DMS53 treated with DMSO at 0.1 percent for 48 hours (cell line): ENCODE measurements at regions not wholly inside any gene's neighbourhood (a gene's known extent, or its start where the extent isn't known, plus 50 kb on each side); places are given as distances from the start of the nearest gene placed in this dataset.

Experiments used
- DNase-seq: peaks from one replicate; lab custom pipeline; 2025; ENCODE audit not compliant: unreplicated experiment; lab: John Stamatoyannopoulos, UW

- DNase-seq = no peak
Observed at GRCh38 chr2:5111581-5111980, 580.6 kb upstream of the SOX11 start.

- DNase-seq = no peak
Observed at GRCh38 chr2:5119046-5119445, 573.1 kb upstream of the SOX11 start.

DNA sequence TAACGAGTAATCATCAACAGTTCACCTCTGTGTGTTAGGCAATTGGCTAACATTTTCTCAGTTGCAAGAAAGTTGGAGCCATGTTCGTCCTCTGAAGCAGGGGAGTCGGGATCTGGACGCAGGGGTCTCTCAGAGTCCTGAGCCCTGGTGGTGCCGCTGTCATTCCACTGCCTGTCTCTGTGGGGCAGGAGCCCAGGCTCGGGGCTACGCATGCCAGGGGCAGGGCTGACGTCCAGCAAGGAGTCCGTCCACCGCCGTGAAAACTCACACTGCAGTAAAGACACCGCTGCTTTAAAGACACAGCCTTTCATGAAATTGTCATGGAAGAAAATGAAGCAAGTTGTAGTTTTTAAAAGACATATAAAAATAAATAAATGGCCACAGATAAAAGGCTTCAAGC lies 571.1 kb upstream of the SOX11 start:
- no peak for DNase-seq

- no peak for DNase-seq
Observed at GRCh38 chr2:5121642-5122041, 570.5 kb upstream of the SOX11 start.

GRCh38 chr2:5123582-5124196 lies 568.5 kb upstream of the SOX11 start:
- no peak for DNase-seq

DNA sequence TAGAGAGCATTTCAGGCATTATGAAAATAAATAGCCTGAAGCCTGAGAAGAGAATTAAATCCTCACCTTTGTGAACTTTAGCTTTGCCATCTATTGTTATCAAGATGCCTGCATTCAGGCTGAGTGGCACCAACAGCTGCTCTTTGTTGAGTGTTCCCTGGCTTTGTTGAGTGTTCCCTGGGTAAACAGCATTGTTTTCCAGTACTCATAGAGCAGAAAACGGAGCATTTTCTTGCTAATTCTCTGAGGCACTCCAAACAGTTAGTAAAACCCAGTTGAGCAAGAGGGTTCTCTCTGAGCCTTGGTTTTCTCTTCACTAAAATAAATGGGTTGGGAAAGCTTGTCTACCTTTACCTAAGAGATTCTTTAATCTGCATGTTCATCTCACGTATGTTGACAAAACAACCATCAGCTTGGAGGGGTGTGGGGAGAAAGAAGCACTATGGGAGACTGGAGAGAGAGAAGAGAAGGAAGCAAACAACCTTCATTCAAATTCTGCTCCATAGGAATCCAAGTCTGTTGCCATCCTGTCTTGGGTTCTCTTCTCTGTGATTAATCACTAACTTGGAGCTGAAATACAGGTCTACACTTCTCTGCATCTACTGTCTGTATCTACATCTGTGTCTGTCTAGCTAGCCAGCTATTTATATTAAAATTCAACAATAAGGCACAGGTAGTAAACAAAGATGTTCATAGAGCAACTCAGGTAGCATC lies 567.0 kb upstream of the SOX11 start:
- peak; percentile 88 for DNase-seq

DNA sequence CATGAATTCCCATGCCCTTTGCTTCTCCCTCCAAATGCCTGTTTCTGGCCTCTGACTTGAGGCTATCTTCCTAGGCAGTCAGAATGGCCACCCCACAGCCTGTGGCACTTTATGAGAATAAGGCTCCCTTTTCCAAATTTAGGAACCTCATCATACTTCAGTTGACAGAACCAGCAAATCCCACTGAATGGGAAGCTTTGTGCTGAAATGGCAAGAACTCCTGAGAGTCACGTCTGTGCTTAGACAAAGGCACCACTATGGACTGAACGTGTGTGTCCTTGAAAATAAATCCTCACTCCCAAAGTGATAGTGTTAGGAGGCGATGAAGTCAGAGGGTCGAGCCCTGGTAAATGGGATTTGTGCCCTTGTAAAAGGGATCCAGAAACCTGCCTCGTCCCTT lies 559.9 kb upstream of the SOX11 start:
- no peak for DNase-seq

GRCh38 chr2:5140347-5140746 lies 551.8 kb upstream of the SOX11 start:
- DNase-seq = peak; percentile 37

DNA sequence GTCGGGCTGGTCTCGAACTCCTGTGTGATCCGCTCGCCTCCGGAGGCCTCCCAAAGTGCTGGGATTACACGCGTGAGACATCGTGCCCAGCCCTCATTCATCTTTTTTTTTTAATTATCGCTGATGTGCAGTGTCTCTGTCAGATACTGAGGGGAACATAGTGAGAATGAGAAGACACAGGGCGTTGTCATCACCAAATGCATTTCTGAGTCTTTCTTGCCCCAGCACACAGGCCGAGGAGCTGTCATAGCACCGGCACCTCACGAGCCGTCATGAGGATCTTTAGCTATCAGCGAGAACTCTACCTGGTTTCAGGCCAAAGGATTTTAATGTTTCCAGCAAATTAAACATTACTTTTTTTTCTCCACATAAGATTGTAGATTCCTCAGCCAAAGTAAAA lies 548.0 kb upstream of the SOX11 start:
- no peak for DNase-seq

- no peak for DNase-seq
Observed at GRCh38 chr2:5145053-5145452, 547.1 kb upstream of the SOX11 start.

- DNase-seq = no peak
Observed at GRCh38 chr2:5145801-5146200, 546.4 kb upstream of the SOX11 start.

DNA sequence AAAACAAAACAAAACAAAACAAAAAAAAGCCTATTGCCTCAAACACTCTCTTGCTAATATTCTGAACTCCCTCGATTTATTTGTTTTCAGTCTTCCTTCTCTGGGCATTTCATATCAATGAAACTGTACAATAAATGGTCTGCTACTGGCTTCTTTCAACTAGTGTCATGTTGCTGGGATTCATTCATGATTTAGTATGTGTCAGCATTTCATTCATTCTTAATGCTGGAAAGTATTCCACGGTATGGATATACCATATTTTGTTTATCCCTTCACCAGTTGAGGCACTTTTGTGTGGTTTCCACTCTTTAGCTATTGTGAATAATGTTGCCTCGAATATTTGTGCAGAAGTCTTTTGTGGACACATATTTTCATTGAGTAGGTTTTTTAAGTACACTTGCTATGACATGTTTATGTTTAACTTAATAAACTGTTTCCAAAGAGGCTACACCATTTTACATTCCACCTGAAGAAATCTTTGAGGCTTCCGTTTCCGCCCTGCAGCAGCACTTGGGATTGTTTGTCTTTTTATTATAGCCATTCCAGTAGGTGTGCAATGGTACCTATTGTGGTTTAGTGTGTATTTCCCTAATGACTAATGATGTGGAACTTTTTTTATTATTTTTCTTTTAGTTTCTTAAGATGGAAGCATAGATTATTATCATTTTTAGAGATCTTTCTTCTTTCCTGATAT lies 543.6 kb upstream of the SOX11 start:
- DNase-seq = no peak

GRCh38 chr2:5150871-5151270 lies 541.3 kb upstream of the SOX11 start:
- DNase-seq = no peak

- no peak for DNase-seq
Observed at GRCh38 chr2:5164776-5165525, 527.2 kb upstream of the SOX11 start.

GRCh38 chr2:5172923-5173322 lies 519.3 kb upstream of the SOX11 start:
- DNase-seq = no peak

DNA sequence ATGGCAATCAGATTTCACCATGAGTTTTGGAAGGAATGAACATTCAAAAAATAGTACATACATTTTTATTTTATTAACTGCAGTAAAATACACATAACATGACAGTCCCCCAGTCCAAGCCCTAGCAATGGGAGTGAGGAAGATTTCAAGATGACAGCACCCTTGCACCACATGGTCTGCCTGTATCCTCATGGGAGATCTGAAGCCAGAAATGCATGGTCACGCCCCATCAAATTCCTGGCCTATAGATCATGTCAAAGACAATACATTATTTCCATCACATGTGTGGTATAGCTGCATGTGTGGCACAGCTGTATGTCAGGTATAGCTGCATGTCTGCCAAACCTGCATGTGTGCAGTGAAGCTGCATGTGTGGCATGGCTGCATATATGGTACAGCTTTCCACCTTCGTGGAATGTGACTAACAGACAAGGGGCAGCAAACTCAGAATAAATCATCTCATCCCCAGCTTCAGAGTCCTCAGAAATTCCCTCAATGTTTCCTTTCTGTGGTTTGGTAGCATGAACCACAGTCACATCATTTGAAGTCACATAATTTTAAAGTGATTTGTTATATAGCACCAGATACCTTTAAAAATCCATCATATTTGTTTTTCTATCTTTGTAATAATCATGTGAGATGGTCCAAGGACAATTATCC lies 518.2 kb upstream of the SOX11 start:
- no peak for DNase-seq

- DNase-seq = no peak
Observed at GRCh38 chr2:5175231-5175630, 517.0 kb upstream of the SOX11 start.

- DNase-seq = no peak
Observed at GRCh38 chr2:5176764-5177163, 515.4 kb upstream of the SOX11 start.

GRCh38 chr2:5183031-5183430 lies 509.2 kb upstream of the SOX11 start:
- no peak for DNase-seq

- no peak for DNase-seq
Observed at GRCh38 chr2:5187283-5187682, 504.9 kb upstream of the SOX11 start.

GRCh38 chr2:5188636-5189035 lies 503.5 kb upstream of the SOX11 start:
- DNase-seq = no peak
